ENCODE measurements at regions not wholly inside any gene's neighbourhood (a gene's known extent, or its start where the extent isn't known, plus 50 kb on each side); places are given as distances from the start of the nearest gene placed in this dataset.

GRCh38 chr1:73770109-73770905 lies 427.7 kb downstream of the LRRIQ3 start:
- no peak for TF ChIP-seq CTCF (IDR thresholded peaks at IDR 0.05; ENCODE audit: low read depth, low read length, missing control alignments)
- H3K4me3 ChIP-seq (ENCODE audit: low read depth, low read length), result no peak overlapping the region
- no peak for DNase-seq (ENCODE audit: low read depth)

- no peak overlapping the region for H3K4me3 ChIP-seq (ENCODE audit: low read depth, low read length)
- DNase-seq (ENCODE audit: low read depth), result no peak
- no peak for TF ChIP-seq CTCF (IDR thresholded peaks at IDR 0.05; ENCODE audit: low read depth, low read length, missing control alignments)
Observed at GRCh38 chr1:73766786-73767348, 431.1 kb downstream of the LRRIQ3 start.

GRCh38 chr1:73765551-73766233 lies 432.3 kb downstream of the LRRIQ3 start:
- DNase-seq (ENCODE audit: low read depth), result no peak
- no peak for TF ChIP-seq CTCF (IDR thresholded peaks at IDR 0.05; ENCODE audit: low read depth, low read length, missing control alignments)
- no peak overlapping the region for H3K4me3 ChIP-seq (ENCODE audit: low read depth, low read length)

GRCh38 chr1:73761559-73761958 lies 436.4 kb downstream of the LRRIQ3 start:
- no peak for DNase-seq (ENCODE audit: low read depth)
- TF ChIP-seq CTCF (IDR thresholded peaks at IDR 0.05; ENCODE audit: low read depth, low read length, missing control alignments), result no peak
- no peak overlapping the region for H3K4me3 ChIP-seq (ENCODE audit: low read depth, low read length)

- TF ChIP-seq CTCF (IDR thresholded peaks at IDR 0.05; ENCODE audit: low read depth, low read length, missing control alignments), result no peak
- DNase-seq (ENCODE audit: low read depth), result no peak
- no peak overlapping the region for H3K4me3 ChIP-seq (ENCODE audit: low read depth, low read length)
Observed at GRCh38 chr1:73759011-73759410, 439.0 kb downstream of the LRRIQ3 start.

GRCh38 chr1:73756817-73757216 lies 441.2 kb downstream of the LRRIQ3 start:
- no peak overlapping the region for H3K4me3 ChIP-seq (ENCODE audit: low read depth, low read length)
- TF ChIP-seq CTCF (IDR thresholded peaks at IDR 0.05; ENCODE audit: low read depth, low read length, missing control alignments), result no peak
- no peak for DNase-seq (ENCODE audit: low read depth)

All from GM12864 (cell line).